ENCODE measurements at regions not wholly inside any gene's neighbourhood (a gene's known extent, or its start where the extent isn't known, plus 50 kb on each side); places are given as distances from the start of the nearest gene placed in this dataset.

- no peak for TF ChIP-seq EZH2 (IDR thresholded peaks at IDR 0.05; ENCODE audit: borderline replicate concordance, insufficient read depth, low read length, poor library complexity, severe bottlenecking)
- TF ChIP-seq TAF1 (IDR thresholded peaks at IDR 0.05; ENCODE audit: low read depth): no peak
- no peak for TF ChIP-seq REST (IDR thresholded peaks at IDR 0.05; ENCODE audit: borderline replicate concordance)
- TF ChIP-seq CTCF (IDR thresholded peaks at IDR 0.05; ENCODE audit: poor library complexity, severe bottlenecking): no peak
- TF ChIP-seq EP300 (conservative IDR thresholded peaks at IDR 0.05; ENCODE audit: poor library complexity, severe bottlenecking): no peak
- TF ChIP-seq POLR2AphosphoS5 (IDR thresholded peaks at IDR 0.05): no peak
- TF ChIP-seq RAD21 (conservative IDR thresholded peaks at IDR 0.05): no peak
- TF ChIP-seq MXI1 (conservative IDR thresholded peaks at IDR 0.05; ENCODE audit: poor library complexity, severe bottlenecking): no peak
- TF ChIP-seq SMC3 (conservative IDR thresholded peaks at IDR 0.05; ENCODE audit: poor library complexity): no peak
- Histone ChIP-seq H3K9ac (ENCODE audit: low read length) (no peak overlapping the region), H3K9me2 (ENCODE audit: insufficient read depth, low read length) (no peaks in the 10 kb centered on the region), H3K9me3 (ENCODE audit: low read length) (no peaks in the 10 kb centered on the region), H3K79me2 (replicated peaks; ENCODE audit: insufficient read depth, low read length) (no peaks in the 10 kb centered on the region), H3F3A (ENCODE audit: insufficient read depth, low read length, poor library complexity, severe bottlenecking) (no peaks in the 10 kb centered on the region), H3K36me3 (ENCODE audit: insufficient read depth, low read length) (no peaks in the 10 kb centered on the region), H3K27ac (ENCODE audit: low read length) (no peak overlapping the region), H4K20me1 (ENCODE audit: insufficient read depth) (no peaks in the 10 kb centered on the region), H3K4me3 (ENCODE audit: low read length) (no peak overlapping the region), H2AFZ (ENCODE audit: low read depth, low read length) (no peak overlapping the region), H3K27me3 (ENCODE audit: insufficient read depth, low read depth, low read length) (no peaks in the 10 kb centered on the region), H3K4me2 (ENCODE audit: low read length) (no peak overlapping the region)
These were observed 58.0 kb upstream of the ANKRD55 start for GRCh38 chr5:56291079-56291643.

- no peaks in the 10 kb centered on the region for H3K27me3 ChIP-seq (ENCODE audit: insufficient read depth, low read depth, low read length)
- H3K9me3 ChIP-seq (ENCODE audit: low read length): no peaks in the 10 kb centered on the region
- H3F3A ChIP-seq (ENCODE audit: insufficient read depth, low read length, poor library complexity, severe bottlenecking): no peaks in the 10 kb centered on the region
- H3K4me2 ChIP-seq (ENCODE audit: low read length): no peak overlapping the region
- no peak overlapping the region for H3K9ac ChIP-seq (ENCODE audit: low read length)
- no peak overlapping the region for H3K4me3 ChIP-seq (ENCODE audit: low read length)
- H3K27ac ChIP-seq (ENCODE audit: low read length): no peak overlapping the region
- no peaks in the 10 kb centered on the region for H4K20me1 ChIP-seq (ENCODE audit: insufficient read depth)
- no peak for TF ChIP-seq POLR2AphosphoS5 (IDR thresholded peaks at IDR 0.05)
- no peak for TF ChIP-seq CTCF (IDR thresholded peaks at IDR 0.05; ENCODE audit: poor library complexity, severe bottlenecking)
- TF ChIP-seq RAD21 (conservative IDR thresholded peaks at IDR 0.05): no peak
- no peak for TF ChIP-seq EZH2 (IDR thresholded peaks at IDR 0.05; ENCODE audit: borderline replicate concordance, insufficient read depth, low read length, poor library complexity, severe bottlenecking)
- TF ChIP-seq EP300 (conservative IDR thresholded peaks at IDR 0.05; ENCODE audit: poor library complexity, severe bottlenecking): no peak
- TF ChIP-seq TAF1 (IDR thresholded peaks at IDR 0.05; ENCODE audit: low read depth): no peak
- no peak for TF ChIP-seq MXI1 (conservative IDR thresholded peaks at IDR 0.05; ENCODE audit: poor library complexity, severe bottlenecking)
- H3K79me2 ChIP-seq (replicated peaks; ENCODE audit: insufficient read depth, low read length): no peaks in the 10 kb centered on the region
- H2AFZ ChIP-seq (ENCODE audit: low read depth, low read length): no peak overlapping the region
- H3K9me2 ChIP-seq (ENCODE audit: insufficient read depth, low read length): no peaks in the 10 kb centered on the region
- no peaks in the 10 kb centered on the region for H3K36me3 ChIP-seq (ENCODE audit: insufficient read depth, low read length)
These were observed 57.4 kb upstream of the ANKRD55 start for GRCh38 chr5:56290378-56291078.
